PFSK-1 (cell line): ENCODE measurements at regions not wholly inside any gene's neighbourhood (a gene's known extent, or its start where the extent isn't known, plus 50 kb on each side); places are given as distances from the start of the nearest gene placed in this dataset.

Experiments used
- FOXP2 ChIP-seq: optimal IDR thresholded peaks from 2 replicates; pipeline ENCODE3; 2011; ENCODE audit warnings: borderline replicate concordance, control low read depth, inconsistent platforms; ENCODE audit not compliant: insufficient read depth; ENCODE audit errors: extremely low read length, extremely low read depth
- POLR2AphosphoS5 ChIP-seq: IDR thresholded peaks from 2 replicates; pipeline ENCODE4 v1.6.1; 2012; ENCODE audit warnings: low read depth, mild to moderate bottlenecking, control low read depth, low read length, moderate library complexity
- REST ChIP-seq, 2 experiments: IDR thresholded peaks; 2 replicates each; pipeline versions ENCODE4 v1.6.1 to v1.8.0; 2011 to 2012; ENCODE audit warnings: low read depth in 2 of 2, low read length in 2 of 2, control low read depth in 1 of 2, inconsistent platforms in 1 of 2, mild to moderate bottlenecking in 1 of 2, moderate library complexity in 1 of 2; ENCODE audit not compliant: insufficient read depth in 1 of 2
- SIN3A ChIP-seq: IDR thresholded peaks from 2 replicates; pipeline ENCODE4 v1.6.1; 2012; ENCODE audit warnings: mild to moderate bottlenecking, low read length, moderate library complexity, borderline replicate concordance; ENCODE audit not compliant: insufficient read depth
- TAF1 ChIP-seq: IDR thresholded peaks from 2 replicates; pipeline ENCODE4 v1.6.1; 2012; ENCODE audit warnings: low read length, control low read depth, borderline replicate concordance; ENCODE audit not compliant: insufficient read depth

- TF ChIP-seq SIN3A (no peak), REST (IDR thresholded peaks at IDR 0.05; ENCODE audit: insufficient read depth in 1 of 2, low read depth in 2 of 2, low read length in 2 of 2) (no peak), POLR2AphosphoS5 (no peak), FOXP2 (no peak), TAF1 (no peak)
Observed at GRCh38 chr5:28164568-28164967, 1126.2 kb upstream of the CDH9 start.

- TF ChIP-seq POLR2AphosphoS5 (no peak), REST (IDR thresholded peaks at IDR 0.05; ENCODE audit: insufficient read depth in 1 of 2, low read depth in 2 of 2, low read length in 2 of 2) (no peak), SIN3A (no peak), TAF1 (no peak), FOXP2 (no peak)
Observed at GRCh38 chr5:28156981-28157380, 1118.6 kb upstream of the CDH9 start.

GRCh38 chr5:28143519-28143918 lies 1105.1 kb upstream of the CDH9 start:
- TF ChIP-seq FOXP2 (no peak), POLR2AphosphoS5 (no peak), REST (IDR thresholded peaks at IDR 0.05; ENCODE audit: insufficient read depth in 1 of 2, low read depth in 2 of 2, low read length in 2 of 2) (no peak), TAF1 (no peak), SIN3A (no peak)

GRCh38 chr5:28132151-28132550 lies 1093.8 kb upstream of the CDH9 start:
- TF ChIP-seq FOXP2: no peak
- no peak for TF ChIP-seq POLR2AphosphoS5
- no peak for TF ChIP-seq TAF1
- no peak for TF ChIP-seq REST (IDR thresholded peaks at IDR 0.05; ENCODE audit: insufficient read depth in 1 of 2, low read depth in 2 of 2, low read length in 2 of 2)
- TF ChIP-seq SIN3A: no peak

GRCh38 chr5:28117691-28118090 lies 1079.3 kb upstream of the CDH9 start:
- no peak for TF ChIP-seq REST (IDR thresholded peaks at IDR 0.05; ENCODE audit: insufficient read depth in 1 of 2, low read depth in 2 of 2, low read length in 2 of 2)
- no peak for TF ChIP-seq TAF1
- TF ChIP-seq POLR2AphosphoS5: no peak
- TF ChIP-seq SIN3A: no peak
- TF ChIP-seq FOXP2: no peak
